ENCODE measurements at regions not wholly inside any gene's neighbourhood (a gene's known extent, or its start where the extent isn't known, plus 50 kb on each side); places are given as distances from the start of the nearest gene placed in this dataset.

DNA sequence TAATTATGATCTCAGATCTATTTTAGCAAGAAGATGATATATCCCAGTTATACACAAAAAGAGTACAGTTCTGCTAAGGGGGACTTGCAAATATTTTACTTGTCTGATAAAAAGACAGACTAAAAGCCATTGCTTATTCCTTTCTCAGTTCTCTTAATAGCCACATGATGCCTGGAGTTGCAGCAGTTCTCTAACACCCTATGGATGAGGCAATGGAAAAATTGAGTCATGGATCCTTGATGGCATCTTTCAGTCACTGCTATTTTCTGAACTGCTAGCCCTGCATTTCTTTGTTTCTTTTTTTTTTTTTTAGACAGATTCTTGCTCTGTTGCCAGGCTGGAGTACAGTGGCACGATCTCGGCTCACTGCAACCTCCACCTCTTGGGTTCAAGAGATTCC lies 1956.7 kb downstream of the C4orf33 start:
- no peak for DNase-seq (ENCODE audit: low spot score)

- DNase-seq (ENCODE audit: low spot score): no peak
Observed at GRCh38 chr4:131054489-131055019, 1958.6 kb downstream of the C4orf33 start.

DNA sequence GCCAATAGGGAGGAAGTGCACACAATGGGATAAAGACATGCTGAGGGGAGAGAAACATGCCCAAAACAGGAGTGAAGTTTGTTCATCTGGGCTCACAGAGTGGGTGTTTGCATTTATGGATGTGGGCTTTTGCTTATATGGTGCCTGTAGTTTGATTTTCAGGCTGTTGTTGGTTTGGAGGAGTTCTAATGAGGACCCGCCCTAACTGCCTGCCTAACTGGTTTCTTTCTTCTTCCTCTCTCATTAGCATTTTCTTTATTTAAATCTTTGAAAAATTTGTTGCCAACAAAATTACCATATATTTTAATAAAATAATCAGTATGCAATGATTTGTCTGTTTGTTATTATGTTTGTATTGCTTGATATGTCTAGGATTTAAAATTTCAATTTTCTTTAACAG lies 1965.8 kb downstream of the C4orf33 start:
- DNase-seq (ENCODE audit: low spot score): no peak

- no peak for DNase-seq (ENCODE audit: low spot score)
Observed at GRCh38 chr4:131063878-131064277, 1967.9 kb downstream of the C4orf33 start.

GRCh38 chr4:131081069-131081468 lies 1985.1 kb downstream of the C4orf33 start:
- no peak for DNase-seq (ENCODE audit: low spot score)

- no peak for DNase-seq (ENCODE audit: low spot score)
Observed at GRCh38 chr4:131084997-131085396, 1989.0 kb downstream of the C4orf33 start.

- peak; percentile 30 for DNase-seq (ENCODE audit: low spot score)
Observed at GRCh38 chr4:131091896-131092295, 1995.9 kb downstream of the C4orf33 start.

GRCh38 chr4:131093303-131093702 lies 1997.4 kb downstream of the C4orf33 start:
- DNase-seq (ENCODE audit: low spot score): no peak

- no peak for DNase-seq (ENCODE audit: low spot score)
Observed at GRCh38 chr4:131098976-131099375, 2003.0 kb downstream of the C4orf33 start.

- no peak for DNase-seq (ENCODE audit: low spot score)
Observed at GRCh38 chr4:131113273-131113672, 2017.3 kb downstream of the C4orf33 start.

DNA sequence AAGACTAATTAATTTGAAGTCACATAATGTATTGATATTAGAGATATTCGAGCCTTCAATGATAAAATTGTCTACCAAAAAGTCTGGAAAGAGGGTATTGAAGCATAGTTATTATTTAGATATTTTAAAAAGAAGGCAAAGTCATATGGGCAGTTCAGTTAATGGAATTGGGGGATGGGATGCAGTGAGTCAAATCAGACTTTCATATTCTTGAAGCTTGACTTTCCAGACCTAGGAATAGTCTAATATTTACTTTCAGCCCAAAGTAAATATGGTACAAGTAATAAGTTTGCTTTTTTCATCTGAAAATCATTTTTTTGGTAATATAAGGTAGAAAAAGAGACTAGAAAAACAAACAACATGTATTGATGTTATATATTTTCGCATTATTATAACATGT lies 2017.8 kb downstream of the C4orf33 start:
- no peak for DNase-seq (ENCODE audit: low spot score)

- no peak for DNase-seq (ENCODE audit: low spot score)
Observed at GRCh38 chr4:131119661-131120060, 2023.7 kb downstream of the C4orf33 start.

GRCh38 chr4:131137196-131137595 lies 2011.9 kb upstream of the PCDH10 start:
- no peak for DNase-seq (ENCODE audit: low spot score)

- DNase-seq (ENCODE audit: low spot score): no peak
Observed at GRCh38 chr4:131159261-131159660, 1989.8 kb upstream of the PCDH10 start.

DNA sequence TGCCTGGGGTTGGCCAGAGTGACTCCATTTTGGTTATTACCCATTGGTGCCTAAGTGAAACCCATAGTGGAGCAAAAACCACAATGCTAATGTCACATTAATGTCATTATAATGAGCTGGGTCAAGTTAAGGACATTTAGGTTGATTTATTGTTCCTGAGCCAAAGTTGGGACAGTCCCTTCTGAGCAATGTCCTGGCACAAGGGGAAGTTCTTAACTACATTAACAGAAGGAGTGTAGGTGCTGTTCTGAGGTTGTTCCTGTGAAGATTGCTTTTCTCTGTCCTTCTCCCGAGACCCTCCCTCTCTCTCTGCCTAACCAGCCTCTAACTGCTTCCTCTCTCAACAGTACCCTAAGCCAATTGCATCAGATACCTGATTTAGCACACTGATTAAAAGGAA lies 1956.8 kb upstream of the PCDH10 start:
- no peak for DNase-seq (ENCODE audit: low spot score)

GRCh38 chr4:131207589-131207988 lies 1941.5 kb upstream of the PCDH10 start:
- no peak for DNase-seq (ENCODE audit: low spot score)

- no peak for DNase-seq (ENCODE audit: low spot score)
Observed at GRCh38 chr4:131248314-131248713, 1900.8 kb upstream of the PCDH10 start.

DNA sequence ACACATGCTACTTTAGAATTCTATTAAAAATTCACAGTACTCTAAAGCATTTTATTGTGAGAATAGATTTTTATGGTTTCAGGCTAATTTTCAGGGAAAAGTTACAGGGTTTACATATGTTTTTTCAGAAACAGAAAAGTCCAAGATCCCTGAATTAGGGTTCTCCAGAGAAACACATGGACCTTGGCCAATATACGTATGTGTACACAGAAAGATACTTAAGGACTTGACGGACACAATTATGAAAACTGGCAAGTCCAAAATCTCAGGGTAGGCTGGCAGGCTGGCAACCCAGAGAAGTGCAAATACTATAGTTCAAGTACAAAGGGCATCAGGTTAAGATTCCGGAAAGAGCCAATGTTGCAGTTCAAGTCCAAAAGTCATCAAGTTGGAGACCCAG lies 1897.8 kb upstream of the PCDH10 start:
- DNase-seq (ENCODE audit: low spot score): no peak

DNA sequence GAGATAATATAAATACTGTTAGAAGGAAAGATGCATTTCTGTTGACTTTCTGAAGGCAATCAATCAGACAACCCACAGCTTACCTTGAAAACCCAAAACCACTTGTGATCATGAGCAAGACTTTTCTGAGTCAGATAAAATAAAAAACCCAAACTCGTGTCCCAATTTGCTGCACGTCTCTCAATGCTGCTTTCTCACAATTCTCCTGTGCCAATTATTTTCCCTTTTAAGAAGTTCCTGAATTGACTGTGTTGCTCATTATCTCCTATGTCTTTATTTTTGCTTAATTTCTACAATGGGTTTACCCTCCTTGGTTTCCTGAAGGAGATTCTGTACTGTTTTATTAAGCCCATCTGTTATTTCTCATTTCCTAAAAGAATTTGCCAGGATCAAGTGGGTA lies 1891.9 kb upstream of the PCDH10 start:
- no peak for DNase-seq (ENCODE audit: low spot score)

- DNase-seq (ENCODE audit: low spot score): no peak
Observed at GRCh38 chr4:131258361-131258760, 1890.7 kb upstream of the PCDH10 start.

DNA sequence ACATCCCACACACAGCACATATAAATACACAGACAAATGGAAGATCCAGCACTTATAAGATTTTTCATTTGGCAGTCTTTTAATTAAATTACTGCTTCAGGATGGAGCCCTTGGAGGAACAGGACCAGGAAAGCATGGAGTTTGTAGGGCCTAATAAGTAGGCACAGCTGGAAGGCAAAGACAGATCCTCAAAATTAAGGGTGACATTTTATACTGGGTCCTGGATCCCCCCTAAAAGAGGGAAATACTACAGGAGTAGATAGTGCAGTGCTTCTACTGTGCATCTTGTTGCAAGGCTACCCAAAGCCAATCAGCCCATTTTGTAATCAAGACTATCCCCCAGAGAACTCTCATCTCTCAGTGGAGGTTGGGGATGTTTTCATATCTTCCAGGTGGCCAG lies 1860.7 kb upstream of the PCDH10 start:
- DNase-seq (ENCODE audit: low spot score): no peak

DNA sequence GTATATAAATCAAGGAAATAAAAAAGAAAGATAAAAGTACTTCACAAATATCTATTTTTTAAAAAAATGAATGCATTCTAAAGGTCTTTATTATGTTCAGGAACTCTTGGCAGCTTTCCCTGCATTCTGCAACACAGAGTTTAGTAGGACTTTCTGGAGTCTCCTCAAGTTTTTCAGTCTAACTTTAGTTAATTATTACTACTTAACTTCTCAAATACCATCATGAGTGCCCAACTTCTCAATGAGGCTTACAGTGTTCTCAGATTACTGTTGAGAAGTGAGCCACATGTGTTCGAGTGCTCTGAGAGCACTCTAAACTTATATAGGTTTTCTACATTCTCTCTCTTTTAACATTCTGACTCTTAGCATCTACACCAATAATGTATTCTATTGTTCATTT lies 1852.9 kb upstream of the PCDH10 start:
- no peak for DNase-seq (ENCODE audit: low spot score)

DNA sequence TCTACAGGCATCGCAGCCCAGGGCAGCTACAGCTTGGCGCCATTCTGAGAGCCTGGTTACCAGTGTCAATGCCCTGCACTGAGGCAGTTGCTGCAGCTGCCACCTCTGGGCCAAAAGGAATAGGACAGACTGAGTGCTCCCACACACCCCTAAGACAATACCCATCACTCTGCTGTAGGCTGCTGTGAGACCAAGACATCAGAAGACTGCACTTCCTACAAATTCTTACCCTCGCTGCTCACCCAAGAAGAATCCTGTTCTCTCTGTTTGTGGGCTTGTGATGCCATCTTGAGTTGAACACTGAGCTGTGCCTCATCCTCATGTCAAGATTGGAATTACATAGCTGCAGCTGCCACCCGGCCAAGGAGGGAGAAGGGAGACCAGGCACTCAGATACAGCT lies 1847.0 kb upstream of the PCDH10 start:
- no peak for DNase-seq (ENCODE audit: low spot score)

- DNase-seq (ENCODE audit: low spot score): no peak
Observed at GRCh38 chr4:131304686-131305085, 1844.4 kb upstream of the PCDH10 start.

DNA sequence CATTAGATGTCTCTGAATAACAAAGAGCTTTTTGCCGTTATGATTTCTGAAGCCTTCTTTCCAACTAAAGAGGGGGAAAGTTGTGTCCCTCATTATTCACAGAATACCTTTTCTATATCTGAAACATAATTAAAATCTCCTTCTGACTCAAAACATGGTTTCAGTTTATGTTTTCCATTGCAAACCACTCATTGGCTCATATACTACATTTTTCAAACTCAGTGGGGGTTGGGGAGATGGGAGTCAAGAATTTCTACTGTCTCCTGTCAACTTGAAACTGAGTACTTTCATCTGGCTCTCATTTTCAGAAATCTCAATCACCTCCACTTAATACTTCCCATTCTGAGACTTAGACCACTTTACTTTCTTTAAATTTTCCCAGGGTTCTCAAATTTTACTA lies 1839.5 kb upstream of the PCDH10 start:
- no peak for DNase-seq (ENCODE audit: low spot score)

Data from kidney capillary endothelial cell (primary cell).